HepG2 (cell line): ENCODE measurements at regions not wholly inside any gene's neighbourhood (a gene's known extent, or its start where the extent isn't known, plus 50 kb on each side); places are given as distances from the start of the nearest gene placed in this dataset.

Experiments
- BRCA1 ChIP-seq: sonication (generic); formaldehyde crosslinking; IDR thresholded peaks from 2 replicates; pipeline ENCODE4 v1.4.0; 2020; ENCODE audit warnings: missing genetic modification reagents
- GATAD2A ChIP-seq: IDR thresholded peaks from 2 replicates; pipeline ENCODE4 v1.6.1; 2016
- HDAC2 ChIP-seq: sonication (generic); formaldehyde crosslinking; IDR thresholded peaks from 2 replicates; pipeline ENCODE4 v1.4.0; 2020; ENCODE audit warnings: missing genetic modification reagents
- HNF4A ChIP-seq: sonication (generic); formaldehyde crosslinking; IDR thresholded peaks from 2 replicates; pipeline ENCODE4 v1.4.0; 2020; ENCODE audit warnings: missing genetic modification reagents
- KLF12 ChIP-seq: sonication (generic); formaldehyde crosslinking; IDR thresholded peaks from 2 replicates; pipeline ENCODE4 v1.4.0; 2020; ENCODE audit warnings: missing genetic modification reagents, borderline replicate concordance
- MED1 ChIP-seq: sonication (generic); formaldehyde crosslinking; IDR thresholded peaks from 2 replicates; pipeline ENCODE4 v1.4.0; 2020; ENCODE audit warnings: missing genetic modification reagents
- PPARG ChIP-seq: conservative IDR thresholded peaks from 2 replicates; pipeline ENCODE4 v1.6.1; 2016; ENCODE audit warnings: missing biosample characterization, missing genetic modification reagents
- SOX13 ChIP-seq, 3 experiments: fragments of 450-650 bp in 1 of 3; sonication (generic) in 1 of 3; formaldehyde crosslinking in 1 of 3; IDR thresholded peaks in 2 of 3; conservative IDR thresholded peaks in 1 of 3; 2 replicates each; pipeline versions ENCODE4 v1.5.0 to v1.6.1; 2016 to 2020; ENCODE audit warnings: antibody characterized with exemption in 1 of 3, mild to moderate bottlenecking in 1 of 3, missing compliant biosample characterization in 1 of 3, missing genetic modification reagents in 1 of 3, moderate library complexity in 1 of 3
- ZFP41 ChIP-seq: sonication (generic); formaldehyde crosslinking; IDR thresholded peaks from 2 replicates; pipeline ENCODE4 v1.4.0; 2020; ENCODE audit warnings: mild to moderate bottlenecking, missing genetic modification reagents, borderline replicate concordance
- ZFP90 ChIP-seq: sonication (generic); formaldehyde crosslinking; IDR thresholded peaks from 2 replicates; pipeline ENCODE4 v1.8.0; 2022; ENCODE audit warnings: missing genetic modification reagents, mild to moderate bottlenecking, inconsistent platforms, borderline replicate concordance
- ZNF124 ChIP-seq: sonication (generic); formaldehyde crosslinking; IDR thresholded peaks from 2 replicates; pipeline ENCODE4 v1.4.0; 2020; ENCODE audit warnings: missing genetic modification reagents
- ZNF547 ChIP-seq: sonication (generic); formaldehyde crosslinking; IDR thresholded peaks from 2 replicates; pipeline ENCODE4 v1.5.1; 2020; ENCODE audit warnings: mild to moderate bottlenecking, missing genetic modification reagents
- ZSCAN29 ChIP-seq: sonication (generic); formaldehyde crosslinking; conservative IDR thresholded peaks from 2 replicates; pipeline ENCODE4 v1.4.0; 2020; ENCODE audit warnings: mild to moderate bottlenecking, missing genetic modification reagents
- TF ChIP-seq, protein P1 (sequence below): sonication (generic); formaldehyde crosslinking; IDR thresholded peaks from 2 replicates; pipeline ENCODE4 v1.4.0; 2020; ENCODE audit warnings: mild to moderate bottlenecking, missing genetic modification reagents
- TF ChIP-seq, protein P2 (sequence below): sonication (generic); formaldehyde crosslinking; IDR thresholded peaks from 2 replicates; pipeline ENCODE4 v1.4.0; 2020; ENCODE audit warnings: low read depth, mild to moderate bottlenecking, missing genetic modification reagents
- TF ChIP-seq, protein P3 (sequence below): sonication (generic); formaldehyde crosslinking; IDR thresholded peaks from 2 replicates; pipeline ENCODE4 v1.5.0; 2020; ENCODE audit warnings: missing genetic modification reagents
- TF ChIP-seq, protein P4 (sequence below): sonication (generic); formaldehyde crosslinking; IDR thresholded peaks from 2 replicates; pipeline ENCODE4 v1.8.1; 2022; ENCODE audit warnings: low read depth, mild to moderate bottlenecking, missing genetic modification reagents
- TF ChIP-seq, protein P5 (sequence below): IDR thresholded peaks from 2 replicates; pipeline ENCODE4 v1.6.1; 2016; ENCODE audit warnings: control low read depth
- TF ChIP-seq, protein P6 (sequence below): IDR thresholded peaks from 2 replicates; pipeline ENCODE4 v1.6.1; 2016

DNA sequence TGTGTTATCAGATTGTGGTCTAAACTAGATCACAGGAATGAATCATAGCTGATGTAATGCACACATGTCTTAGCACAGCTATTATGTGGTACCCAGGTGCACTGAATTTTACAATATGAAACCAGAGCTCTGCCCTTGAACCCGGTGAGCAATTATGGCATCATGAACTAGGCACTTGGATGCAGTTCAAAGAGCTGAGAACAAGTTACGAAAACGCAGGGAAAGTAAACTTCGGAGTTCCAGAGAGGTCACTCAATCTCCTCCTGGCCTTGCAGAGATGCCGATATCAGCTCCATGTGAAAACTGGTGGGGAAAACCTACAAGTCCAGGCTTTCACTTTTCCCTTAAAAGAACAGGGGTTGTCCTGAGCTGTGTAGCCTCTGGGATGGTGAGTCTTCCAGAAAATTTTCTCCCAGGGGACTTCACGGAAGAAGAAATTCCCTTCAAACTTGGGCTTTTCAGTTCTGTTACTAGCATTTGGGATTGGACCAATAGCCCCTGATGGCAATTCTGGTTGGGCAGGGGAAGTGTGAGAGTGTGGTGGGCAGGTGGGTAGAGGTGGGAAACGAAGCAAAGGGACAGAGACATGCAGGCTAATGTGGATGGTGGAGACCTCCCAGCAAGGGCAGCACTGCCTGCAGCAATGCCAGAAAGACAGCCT lies 71.1 kb upstream of the SH3BP4 start (continued):
- TF ChIP-seq, protein P1, sequence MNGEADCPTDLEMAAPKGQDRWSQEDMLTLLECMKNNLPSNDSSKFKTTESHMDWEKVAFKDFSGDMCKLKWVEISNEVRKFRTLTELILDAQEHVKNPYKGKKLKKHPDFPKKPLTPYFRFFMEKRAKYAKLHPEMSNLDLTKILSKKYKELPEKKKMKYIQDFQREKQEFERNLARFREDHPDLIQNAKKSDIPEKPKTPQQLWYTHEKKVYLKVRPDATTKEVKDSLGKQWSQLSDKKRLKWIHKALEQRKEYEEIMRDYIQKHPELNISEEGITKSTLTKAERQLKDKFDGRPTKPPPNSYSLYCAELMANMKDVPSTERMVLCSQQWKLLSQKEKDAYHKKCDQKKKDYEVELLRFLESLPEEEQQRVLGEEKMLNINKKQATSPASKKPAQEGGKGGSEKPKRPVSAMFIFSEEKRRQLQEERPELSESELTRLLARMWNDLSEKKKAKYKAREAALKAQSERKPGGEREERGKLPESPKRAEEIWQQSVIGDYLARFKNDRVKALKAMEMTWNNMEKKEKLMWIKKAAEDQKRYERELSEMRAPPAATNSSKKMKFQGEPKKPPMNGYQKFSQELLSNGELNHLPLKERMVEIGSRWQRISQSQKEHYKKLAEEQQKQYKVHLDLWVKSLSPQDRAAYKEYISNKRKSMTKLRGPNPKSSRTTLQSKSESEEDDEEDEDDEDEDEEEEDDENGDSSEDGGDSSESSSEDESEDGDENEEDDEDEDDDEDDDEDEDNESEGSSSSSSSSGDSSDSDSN (CRISPR knock-in tag), result peak; percentile 50; the same call in 1 of the 2 replicates
- peak; percentile 100 for TF ChIP-seq HDAC2 (CRISPR knock-in tag)
- TF ChIP-seq, protein P2, sequence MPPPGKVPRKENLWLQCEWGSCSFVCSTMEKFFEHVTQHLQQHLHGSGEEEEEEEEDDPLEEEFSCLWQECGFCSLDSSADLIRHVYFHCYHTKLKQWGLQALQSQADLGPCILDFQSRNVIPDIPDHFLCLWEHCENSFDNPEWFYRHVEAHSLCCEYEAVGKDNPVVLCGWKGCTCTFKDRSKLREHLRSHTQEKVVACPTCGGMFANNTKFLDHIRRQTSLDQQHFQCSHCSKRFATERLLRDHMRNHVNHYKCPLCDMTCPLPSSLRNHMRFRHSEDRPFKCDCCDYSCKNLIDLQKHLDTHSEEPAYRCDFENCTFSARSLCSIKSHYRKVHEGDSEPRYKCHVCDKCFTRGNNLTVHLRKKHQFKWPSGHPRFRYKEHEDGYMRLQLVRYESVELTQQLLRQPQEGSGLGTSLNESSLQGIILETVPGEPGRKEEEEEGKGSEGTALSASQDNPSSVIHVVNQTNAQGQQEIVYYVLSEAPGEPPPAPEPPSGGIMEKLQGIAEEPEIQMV, result peak; percentile 79; the same call in 1 of the 2 replicates
- peak; percentile 100 for TF ChIP-seq MED1
- TF ChIP-seq SOX13 (IDR thresholded peaks at IDR 0.05), result peak; percentile 92
- TF ChIP-seq SOX13 (CRISPR knock-in tag; conservative IDR thresholded peaks at IDR 0.05 in 1 of 2, IDR thresholded peaks at IDR 0.05 in 1 of 2), result peak in 1 of 2 experiments; percentile 98; a peak in 2 of 4 replicates
- no peak; the same call in 1 of the 2 replicates for TF ChIP-seq ZSCAN29 (CRISPR knock-in tag)
- TF ChIP-seq, protein P3, sequence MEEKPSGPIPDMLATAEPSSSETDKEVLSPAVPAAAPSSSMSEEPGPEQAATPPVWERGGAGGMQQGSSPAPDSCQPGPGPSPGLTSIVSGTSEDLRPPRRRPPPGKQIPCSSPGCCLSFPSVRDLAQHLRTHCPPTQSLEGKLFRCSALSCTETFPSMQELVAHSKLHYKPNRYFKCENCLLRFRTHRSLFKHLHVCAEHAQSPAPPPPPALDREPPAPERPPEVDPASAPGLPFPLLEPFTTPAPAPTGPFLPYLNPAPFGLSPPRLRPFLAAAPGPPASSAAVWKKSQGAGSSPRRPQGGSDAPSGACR (CRISPR knock-in tag), result no peak
- peak; percentile 100 for TF ChIP-seq GATAD2A (CRISPR knock-in tag)
- TF ChIP-seq HNF4A, result peak; percentile 99
- TF ChIP-seq ZNF124 (CRISPR knock-in tag), result peak; percentile 79
- TF ChIP-seq, protein P4, sequence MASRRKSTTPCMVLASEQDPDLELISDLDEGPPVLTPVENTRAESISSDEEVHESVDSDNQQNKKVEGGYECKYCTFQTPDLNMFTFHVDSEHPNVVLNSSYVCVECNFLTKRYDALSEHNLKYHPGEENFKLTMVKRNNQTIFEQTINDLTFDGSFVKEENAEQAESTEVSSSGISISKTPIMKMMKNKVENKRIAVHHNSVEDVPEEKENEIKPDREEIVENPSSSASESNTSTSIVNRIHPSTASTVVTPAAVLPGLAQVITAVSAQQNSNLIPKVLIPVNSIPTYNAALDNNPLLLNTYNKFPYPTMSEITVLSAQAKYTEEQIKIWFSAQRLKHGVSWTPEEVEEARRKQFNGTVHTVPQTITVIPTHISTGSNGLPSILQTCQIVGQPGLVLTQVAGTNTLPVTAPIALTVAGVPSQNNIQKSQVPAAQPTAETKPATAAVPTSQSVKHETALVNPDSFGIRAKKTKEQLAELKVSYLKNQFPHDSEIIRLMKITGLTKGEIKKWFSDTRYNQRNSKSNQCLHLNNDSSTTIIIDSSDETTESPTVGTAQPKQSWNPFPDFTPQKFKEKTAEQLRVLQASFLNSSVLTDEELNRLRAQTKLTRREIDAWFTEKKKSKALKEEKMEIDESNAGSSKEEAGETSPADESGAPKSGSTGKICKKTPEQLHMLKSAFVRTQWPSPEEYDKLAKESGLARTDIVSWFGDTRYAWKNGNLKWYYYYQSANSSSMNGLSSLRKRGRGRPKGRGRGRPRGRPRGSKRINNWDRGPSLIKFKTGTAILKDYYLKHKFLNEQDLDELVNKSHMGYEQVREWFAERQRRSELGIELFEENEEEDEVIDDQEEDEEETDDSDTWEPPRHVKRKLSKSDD, result peak; percentile 92
- 0 out of 2 replicates have a peak, but pooled peaks have one; percentile 69 for TF ChIP-seq BRCA1
- TF ChIP-seq, protein P5, sequence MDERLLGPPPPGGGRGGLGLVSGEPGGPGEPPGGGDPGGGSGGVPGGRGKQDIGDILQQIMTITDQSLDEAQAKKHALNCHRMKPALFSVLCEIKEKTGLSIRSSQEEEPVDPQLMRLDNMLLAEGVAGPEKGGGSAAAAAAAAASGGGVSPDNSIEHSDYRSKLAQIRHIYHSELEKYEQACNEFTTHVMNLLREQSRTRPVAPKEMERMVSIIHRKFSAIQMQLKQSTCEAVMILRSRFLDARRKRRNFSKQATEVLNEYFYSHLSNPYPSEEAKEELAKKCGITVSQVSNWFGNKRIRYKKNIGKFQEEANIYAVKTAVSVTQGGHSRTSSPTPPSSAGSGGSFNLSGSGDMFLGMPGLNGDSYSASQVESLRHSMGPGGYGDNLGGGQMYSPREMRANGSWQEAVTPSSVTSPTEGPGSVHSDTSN (CRISPR knock-in tag), result peak; percentile 33; the same call in 1 of the 2 replicates
- no peak for TF ChIP-seq ZFP90 (CRISPR knock-in tag)
- TF ChIP-seq KLF12 (CRISPR knock-in tag), result no peak; the same call in 1 of the 2 replicates
- no peak for TF ChIP-seq ZFP41 (CRISPR knock-in tag)
- peak; percentile 96 for TF ChIP-seq PPARG (CRISPR knock-in tag)
- TF ChIP-seq, protein P6, sequence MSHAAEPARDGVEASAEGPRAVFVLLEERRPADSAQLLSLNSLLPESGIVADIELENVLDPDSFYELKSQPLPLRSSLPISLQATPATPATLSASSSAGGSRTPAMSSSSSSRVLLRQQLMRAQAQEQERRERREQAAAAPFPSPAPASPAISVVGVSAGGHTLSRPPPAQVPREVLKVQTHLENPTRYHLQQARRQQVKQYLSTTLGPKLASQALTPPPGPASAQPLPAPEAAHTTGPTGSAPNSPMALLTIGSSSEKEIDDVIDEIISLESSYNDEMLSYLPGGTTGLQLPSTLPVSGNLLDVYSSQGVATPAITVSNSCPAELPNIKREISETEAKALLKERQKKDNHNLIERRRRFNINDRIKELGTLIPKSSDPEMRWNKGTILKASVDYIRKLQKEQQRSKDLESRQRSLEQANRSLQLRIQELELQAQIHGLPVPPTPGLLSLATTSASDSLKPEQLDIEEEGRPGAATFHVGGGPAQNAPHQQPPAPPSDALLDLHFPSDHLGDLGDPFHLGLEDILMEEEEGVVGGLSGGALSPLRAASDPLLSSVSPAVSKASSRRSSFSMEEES (CRISPR knock-in tag), result peak; percentile 87; the same call in 1 of the 2 replicates
- TF ChIP-seq ZNF547 (CRISPR knock-in tag), result peak; percentile 79
